ENCODE measurements at regions not wholly inside any gene's neighbourhood (a gene's known extent, or its start where the extent isn't known, plus 50 kb on each side); places are given as distances from the start of the nearest gene placed in this dataset.
A peak's percentile ranks its signal among the peaks of the same experiment; 100 is the strongest.

DNA sequence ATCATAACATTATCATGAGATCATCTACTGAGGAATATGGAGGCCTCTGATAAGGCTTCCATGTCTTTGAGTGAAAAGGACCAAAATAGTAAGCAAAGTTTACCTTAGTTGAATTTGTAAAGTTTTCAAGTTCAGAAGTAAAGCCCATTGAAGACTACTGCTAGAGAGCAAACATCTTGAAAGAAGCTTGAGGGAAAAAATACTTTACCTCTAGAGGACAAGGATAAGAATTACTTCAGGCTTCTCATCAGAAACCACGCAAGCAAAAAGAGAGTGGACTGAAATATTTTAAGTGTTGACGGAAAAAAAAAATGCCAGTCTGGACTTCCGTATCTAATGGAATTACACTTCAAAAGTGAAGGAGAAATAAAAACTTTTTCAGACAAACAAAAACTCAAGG, 114.3 kb downstream of the MPP7 start:
- Histone ChIP-seq H3K9me3 (no peaks in the 10 kb centered on the region), H3K27me3 (no peaks in the 10 kb centered on the region), H3K4me1 (no peaks in the 10 kb centered on the region), H3K4me3 (no peak overlapping the region), H3K36me3 (no peaks in the 10 kb centered on the region), H3K27ac (peak overlapping the region in 1 of 4 donors; percentile 31)
- TF ChIP-seq POLR2AphosphoS5 (IDR thresholded peaks at IDR 0.05) (no peak), POLR2A (IDR thresholded peaks at IDR 0.05) (no peak), EP300 (IDR thresholded peaks at IDR 0.05) (no peak)
- TF ChIP-seq, protein P1, sequence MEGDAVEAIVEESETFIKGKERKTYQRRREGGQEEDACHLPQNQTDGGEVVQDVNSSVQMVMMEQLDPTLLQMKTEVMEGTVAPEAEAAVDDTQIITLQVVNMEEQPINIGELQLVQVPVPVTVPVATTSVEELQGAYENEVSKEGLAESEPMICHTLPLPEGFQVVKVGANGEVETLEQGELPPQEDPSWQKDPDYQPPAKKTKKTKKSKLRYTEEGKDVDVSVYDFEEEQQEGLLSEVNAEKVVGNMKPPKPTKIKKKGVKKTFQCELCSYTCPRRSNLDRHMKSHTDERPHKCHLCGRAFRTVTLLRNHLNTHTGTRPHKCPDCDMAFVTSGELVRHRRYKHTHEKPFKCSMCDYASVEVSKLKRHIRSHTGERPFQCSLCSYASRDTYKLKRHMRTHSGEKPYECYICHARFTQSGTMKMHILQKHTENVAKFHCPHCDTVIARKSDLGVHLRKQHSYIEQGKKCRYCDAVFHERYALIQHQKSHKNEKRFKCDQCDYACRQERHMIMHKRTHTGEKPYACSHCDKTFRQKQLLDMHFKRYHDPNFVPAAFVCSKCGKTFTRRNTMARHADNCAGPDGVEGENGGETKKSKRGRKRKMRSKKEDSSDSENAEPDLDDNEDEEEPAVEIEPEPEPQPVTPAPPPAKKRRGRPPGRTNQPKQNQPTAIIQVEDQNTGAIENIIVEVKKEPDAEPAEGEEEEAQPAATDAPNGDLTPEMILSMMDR (IDR thresholded peaks at IDR 0.05), result peak in 1 of 6 experiments; percentile 34
- DNase-seq (no peak), ATAC-seq (ENCODE audit: low FRiP score in 2 of 2) (peak in 1 of 2 donors; percentile 81)
- 69 to 78% methylated on average over 3 of the region's 3 CpGs for WGBS, 2 donors

DNA sequence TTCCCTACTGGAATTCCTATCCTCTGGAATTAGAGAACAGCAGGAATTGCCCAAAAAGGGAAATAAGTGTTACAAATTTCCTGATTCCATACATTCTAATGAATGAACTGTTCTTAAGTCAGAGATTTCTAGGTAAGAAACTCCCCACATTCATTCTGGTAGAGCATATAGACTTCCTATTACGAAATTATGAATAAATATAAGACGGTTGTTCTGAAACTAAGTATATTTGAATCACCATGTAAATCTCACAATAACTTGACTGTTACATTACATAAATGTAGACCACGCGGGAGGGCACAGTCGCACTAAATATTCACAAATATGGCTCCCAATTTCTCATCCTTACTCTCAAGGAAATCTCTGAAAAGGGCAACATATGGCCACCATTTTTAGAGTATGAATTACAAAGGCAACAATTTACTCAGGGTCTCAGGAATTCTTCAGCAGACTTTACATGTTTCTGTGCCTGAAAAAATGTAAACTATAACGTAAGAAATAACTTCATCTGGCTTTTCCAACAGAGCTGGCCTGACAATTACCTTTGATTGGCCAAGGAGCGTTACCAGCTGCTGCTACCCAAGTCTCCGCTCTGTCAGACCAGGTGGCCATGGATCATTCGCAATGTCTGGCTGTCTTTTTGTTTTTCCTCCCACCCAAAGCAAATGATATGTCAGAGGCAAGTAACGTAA, 115.8 kb downstream of the MPP7 start:
- H3K36me3 ChIP-seq, result no peaks in the 10 kb centered on the region
- no peak for DNase-seq
- ATAC-seq (ENCODE audit: low FRiP score in 2 of 2), result no peak

DNA sequence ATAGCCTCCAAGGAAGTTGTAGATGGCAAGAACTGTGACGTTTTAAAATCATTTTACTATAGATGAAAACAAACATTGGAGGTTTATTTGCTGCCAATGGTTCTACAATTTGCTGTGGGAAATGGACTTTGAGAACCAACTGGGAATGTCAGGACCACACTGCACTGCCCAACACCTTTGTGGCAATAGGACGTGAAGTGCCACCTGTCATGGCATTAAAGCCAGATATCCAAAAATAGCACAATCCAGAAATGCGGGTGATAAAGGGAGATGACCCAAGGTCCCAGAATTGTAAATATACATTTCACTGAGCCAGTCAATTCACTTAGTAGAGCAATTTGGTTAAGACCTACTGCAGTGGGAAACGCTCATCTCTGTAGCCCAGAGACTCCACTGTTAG, 116.4 kb downstream of the MPP7 start:
- no peaks in the 10 kb centered on the region for H3K9me3 ChIP-seq
- no peak for TF ChIP-seq POLR2AphosphoS5 (IDR thresholded peaks at IDR 0.05)
- TF ChIP-seq, protein P1 (IDR thresholded peaks at IDR 0.05), result no peak
- no peak for TF ChIP-seq EP300 (IDR thresholded peaks at IDR 0.05)
- no peak for TF ChIP-seq POLR2A (IDR thresholded peaks at IDR 0.05)
- 81 to 92% methylated on average over 4 of the region's 4 CpGs for WGBS, 2 donors
- no peaks in the 10 kb centered on the region for H3K36me3 ChIP-seq
- H3K4me1 ChIP-seq, result no peaks in the 10 kb centered on the region
- H3K27me3 ChIP-seq, result no peaks in the 10 kb centered on the region
- DNase-seq (no peak), ATAC-seq (ENCODE audit: low FRiP score in 2 of 2) (no peak)
- H3K27ac ChIP-seq, result no peak overlapping the region
- H3K4me3 ChIP-seq, result no peak overlapping the region

More for the DNA sequence above, 115.8 kb downstream of the MPP7 start:
- H3K27ac ChIP-seq, result no peak overlapping the region
- no peak overlapping the region for H3K4me3 ChIP-seq
- 83 to 86% methylated on average over 10 of the region's 10 CpGs for WGBS, 2 donors
- H3K9me3 ChIP-seq, result no peaks in the 10 kb centered on the region
- H3K4me1 ChIP-seq, result no peaks in the 10 kb centered on the region
- no peaks in the 10 kb centered on the region for H3K27me3 ChIP-seq
- TF ChIP-seq, protein P1 (IDR thresholded peaks at IDR 0.05), result no peak
- TF ChIP-seq POLR2AphosphoS5 (IDR thresholded peaks at IDR 0.05) (no peak), EP300 (IDR thresholded peaks at IDR 0.05) (no peak), POLR2A (IDR thresholded peaks at IDR 0.05) (no peak)

DNA sequence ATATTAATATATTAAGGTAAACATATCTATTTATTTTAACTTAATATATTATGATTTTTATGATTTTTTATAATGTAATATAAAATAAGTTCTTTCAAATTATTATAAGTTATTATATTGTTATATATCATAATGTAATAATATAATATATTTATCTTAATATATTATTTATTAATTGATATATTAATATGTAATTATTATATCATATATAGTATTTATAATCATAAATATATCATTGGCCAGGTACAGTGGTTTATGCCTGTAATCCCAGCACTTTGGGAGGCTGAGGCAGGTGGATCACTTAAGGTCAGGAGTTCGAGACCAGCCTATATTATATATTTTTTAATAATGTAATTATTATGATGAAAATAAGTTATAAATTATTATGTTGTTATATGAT, 118.1 kb downstream of the MPP7 start:
- Histone ChIP-seq H3K9me3 (no peaks in the 10 kb centered on the region), H3K4me1 (peaks cover 0 to 3% (median under 1%) of the 10 kb centered on the region in 4 donors), H3K27ac (no peak overlapping the region), H3K27me3 (no peaks in the 10 kb centered on the region), H3K4me3 (no peak overlapping the region), H3K36me3 (no peaks in the 10 kb centered on the region)
- 93 to 100% methylated on average over 1 of the region's 1 CpG for WGBS, 2 donors
- DNase-seq (no peak), ATAC-seq (ENCODE audit: low FRiP score in 2 of 2) (no peak)
- no peak for TF ChIP-seq POLR2A (IDR thresholded peaks at IDR 0.05)
- TF ChIP-seq POLR2AphosphoS5 (IDR thresholded peaks at IDR 0.05), result no peak
- no peak for TF ChIP-seq EP300 (IDR thresholded peaks at IDR 0.05)
- TF ChIP-seq, protein P1 (IDR thresholded peaks at IDR 0.05), result no peak

Measured in upper lobe of left lung (tissue), 6 donors.